Erythroblast (primary cell): ENCODE measurements at regions not wholly inside any gene's neighbourhood (a gene's known extent, or its start where the extent isn't known, plus 50 kb on each side); places are given as distances from the start of the nearest gene placed in this dataset.

ENCODE experiments used
- GATA1 ChIP-seq: IDR thresholded peaks from 2 replicates; pipeline ENCODE4 v1.6.1; 2011; ENCODE audit warnings: low read depth, mild to moderate bottlenecking, control low read depth, low read length, moderate library complexity
- POLR2A ChIP-seq: IDR thresholded peaks from 2 replicates; pipeline ENCODE4 v1.6.1; 2011; ENCODE audit warnings: mild to moderate bottlenecking, low read length

- TF ChIP-seq POLR2A (no peak), GATA1 (no peak)
These were observed 318.8 kb upstream of the NAALADL2 start for GRCh38 chr3:174540116-174540908.
